ENCODE measurements at regions not wholly inside any gene's neighbourhood (a gene's known extent, or its start where the extent isn't known, plus 50 kb on each side); places are given as distances from the start of the nearest gene placed in this dataset.
A peak's percentile ranks its signal among the peaks of the same experiment; 100 is the strongest.
"Not testable (repeated sequence)": the region's sequence is repeated elsewhere in the genome, so short reads cannot be mapped to it uniquely, and the experiment has no call there.

DNA sequence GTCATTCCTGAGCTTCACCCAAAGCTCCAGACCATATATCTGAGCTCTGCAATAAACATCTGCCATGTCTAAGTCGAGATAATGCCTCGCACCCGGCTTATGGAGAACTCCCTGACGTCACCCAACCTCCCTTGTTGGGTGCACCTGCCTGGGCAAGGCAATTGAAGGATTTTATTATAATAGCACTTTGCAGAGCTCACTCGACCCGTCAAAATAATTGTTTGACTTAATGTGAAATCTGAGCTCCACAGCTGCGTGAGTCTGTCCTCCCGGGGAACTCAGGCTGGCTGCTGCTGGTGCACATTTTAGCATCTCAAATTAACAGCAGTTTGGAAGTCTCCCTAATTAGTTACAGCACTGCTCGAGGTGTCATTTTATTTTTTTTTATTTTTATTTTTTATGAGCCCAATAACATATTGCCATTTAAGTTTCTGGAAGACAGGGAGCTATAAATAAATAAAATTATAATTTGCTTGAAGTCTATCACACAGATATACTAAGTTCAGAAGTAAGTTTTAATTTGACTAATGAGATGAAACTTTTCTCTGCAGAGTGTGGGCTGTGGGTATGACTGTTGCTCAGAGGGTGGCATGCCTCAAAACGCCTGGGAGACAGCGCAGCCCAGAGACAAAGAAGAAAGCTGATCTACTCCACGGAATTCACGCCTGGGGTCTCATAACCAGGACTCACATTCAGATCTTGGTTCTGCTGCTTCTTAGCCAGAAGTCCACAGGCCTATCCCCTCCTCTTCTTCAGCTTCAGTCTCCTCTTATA lies 401.4 kb upstream of the C16orf82 start:
- DNase-seq = peak; percentile 94

DNA sequence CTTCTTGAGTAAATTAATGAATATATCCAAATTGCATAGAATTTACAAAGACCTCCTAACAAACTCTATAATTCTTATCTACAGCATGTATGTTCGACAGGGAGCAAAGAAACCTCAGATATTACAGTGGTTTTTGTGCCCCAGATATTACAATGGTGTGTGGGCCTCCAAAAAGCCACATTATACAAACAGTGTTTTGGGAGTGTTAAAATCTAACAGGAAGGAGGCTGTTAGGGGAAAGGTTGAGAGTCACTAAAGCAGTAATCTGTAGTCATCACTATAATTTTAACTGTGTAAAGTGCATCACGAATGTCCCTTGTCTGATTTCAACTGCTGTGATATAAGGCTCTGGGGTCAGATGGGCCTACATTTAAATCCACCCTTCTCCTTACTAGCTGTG lies 400.2 kb upstream of the C16orf82 start:
- DNase-seq = no peak

DNA sequence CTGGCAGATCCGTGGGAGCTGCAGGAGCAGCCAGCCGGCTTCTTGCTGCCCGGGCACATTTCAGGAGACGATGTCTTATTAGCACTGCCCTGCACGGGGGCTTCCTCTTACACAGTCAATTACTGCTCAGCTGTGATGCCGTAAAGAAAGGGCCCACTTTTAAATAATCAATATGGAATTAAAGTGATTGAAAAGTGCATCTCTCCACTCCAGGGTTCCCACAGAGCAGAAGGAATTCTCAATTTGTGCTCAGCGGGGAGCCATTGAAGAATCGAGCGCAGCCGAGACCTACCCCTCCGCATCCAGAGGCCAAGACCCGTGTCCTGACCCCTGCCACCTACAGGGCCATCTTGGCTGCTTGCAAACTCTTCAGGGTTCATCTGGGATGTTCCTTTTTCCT lies 399.4 kb upstream of the C16orf82 start:
- no peak for DNase-seq

DNA sequence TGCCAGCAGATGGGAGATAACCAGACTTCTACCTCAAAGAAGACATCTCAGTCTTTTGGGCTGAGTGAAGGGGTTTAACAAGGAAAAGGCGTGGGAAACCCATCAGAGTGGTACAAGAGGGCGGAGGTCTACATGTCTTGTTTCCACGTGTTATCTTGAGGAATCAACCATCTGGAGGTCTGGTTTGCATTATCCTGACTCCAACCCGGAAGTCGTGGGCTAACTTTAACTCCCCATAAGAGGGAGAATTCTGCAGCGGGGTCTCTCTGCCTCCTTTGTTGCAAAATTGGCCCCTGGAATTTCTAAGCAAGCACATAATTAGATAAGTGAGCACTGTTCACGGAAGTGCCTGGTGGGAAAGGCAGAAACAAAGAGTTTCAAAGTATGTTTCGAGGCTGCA lies 398.7 kb upstream of the C16orf82 start:
- no peak for DNase-seq

DNA sequence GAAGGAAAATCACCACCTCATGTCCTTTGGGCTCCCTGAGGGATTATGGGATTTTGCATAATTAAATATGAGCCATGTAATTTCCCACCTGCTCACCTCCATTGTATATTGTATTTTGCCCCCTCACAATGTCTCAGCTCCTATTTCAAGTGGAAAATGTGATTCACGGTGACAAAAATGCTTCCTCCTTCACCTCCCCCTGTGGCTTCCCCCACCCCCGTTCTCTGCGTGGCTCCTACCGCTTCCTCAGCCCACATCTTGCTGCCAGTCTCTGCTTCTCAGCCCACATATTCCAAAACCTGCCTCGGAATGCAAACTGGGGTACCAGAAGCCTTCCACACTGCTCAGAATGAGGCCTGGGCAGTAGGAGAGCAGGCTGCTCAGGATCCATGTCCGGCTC lies 394.5 kb upstream of the C16orf82 start:
- DNase-seq = no peak

DNA sequence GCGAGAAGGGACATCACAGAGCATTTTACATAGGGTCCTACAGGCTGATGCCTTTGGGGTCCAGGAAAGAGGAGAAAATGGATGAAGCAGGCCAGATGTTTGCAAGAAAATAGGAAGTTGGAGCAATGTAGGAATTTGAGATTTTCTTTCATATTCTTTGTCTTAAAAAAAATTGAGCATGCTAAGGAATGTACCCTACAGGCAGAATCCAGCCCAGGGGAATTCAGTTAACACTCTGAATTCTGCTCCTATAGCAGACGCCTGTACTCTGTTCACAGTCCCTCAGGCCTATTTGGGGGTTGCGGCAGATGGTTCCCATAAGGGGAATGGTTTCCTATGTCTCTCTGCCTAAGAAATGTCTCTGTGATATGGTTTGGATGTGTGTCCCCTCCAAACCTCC lies 393.7 kb upstream of the C16orf82 start:
- no peak for DNase-seq

DNA sequence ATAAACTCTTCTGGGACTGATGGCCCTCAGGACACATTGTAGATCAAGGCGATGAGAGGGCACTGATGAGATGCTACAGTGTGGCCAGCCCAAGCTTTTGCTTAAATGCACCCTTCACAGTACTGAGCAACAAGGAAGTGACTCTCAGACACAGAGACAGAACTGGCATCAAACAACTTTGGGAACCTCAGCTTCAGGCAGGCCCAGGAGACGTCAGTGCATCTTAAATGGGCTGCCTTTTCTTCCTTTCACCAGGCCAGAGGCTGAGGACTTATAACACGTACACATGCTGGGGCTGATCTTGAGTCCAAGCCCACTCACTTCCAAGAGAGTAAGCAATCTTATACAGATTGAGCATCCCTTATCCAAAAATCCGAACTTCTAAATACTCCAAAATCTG lies 386.1 kb upstream of the C16orf82 start:
- no peak for DNase-seq

DNA sequence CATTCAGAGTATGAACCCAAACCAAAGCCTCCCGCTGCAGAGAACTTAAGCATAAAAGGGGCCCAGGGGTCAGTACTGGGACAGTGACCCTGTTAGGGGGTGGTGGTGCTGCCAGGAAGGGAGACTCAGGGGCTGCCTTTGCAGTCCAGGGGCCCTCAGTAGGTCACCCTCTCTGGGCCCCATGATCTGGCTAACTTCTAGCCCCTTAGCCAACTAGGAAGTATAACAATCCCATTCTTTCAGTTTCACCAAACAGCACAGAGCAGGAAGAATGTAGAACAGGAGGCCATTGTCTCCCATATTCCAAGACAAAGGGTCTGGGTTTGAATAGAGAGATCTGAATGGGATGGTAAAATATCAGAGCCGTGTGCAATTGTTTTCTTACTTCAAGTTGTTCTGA lies 378.6 kb upstream of the C16orf82 start:
- DNase-seq = no peak

DNA sequence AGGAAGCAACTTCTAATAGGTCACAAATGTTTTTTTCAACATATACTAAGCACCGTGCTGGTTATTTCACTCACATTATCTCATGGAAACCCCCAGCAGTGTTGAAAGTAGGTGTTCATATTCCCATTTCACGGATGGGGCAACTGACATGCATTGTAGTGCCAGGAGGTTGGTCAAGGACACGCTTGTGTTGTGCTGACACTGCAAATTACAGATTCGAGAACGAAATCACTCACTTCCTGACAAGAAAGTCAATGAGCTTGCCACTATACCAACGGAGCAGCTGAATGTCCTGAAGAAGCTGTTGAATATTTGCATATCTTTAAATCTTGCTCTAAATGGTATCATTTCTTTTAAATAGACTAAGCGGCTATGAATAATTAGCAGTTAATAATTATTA lies 378.0 kb upstream of the C16orf82 start:
- no peak for DNase-seq

DNA sequence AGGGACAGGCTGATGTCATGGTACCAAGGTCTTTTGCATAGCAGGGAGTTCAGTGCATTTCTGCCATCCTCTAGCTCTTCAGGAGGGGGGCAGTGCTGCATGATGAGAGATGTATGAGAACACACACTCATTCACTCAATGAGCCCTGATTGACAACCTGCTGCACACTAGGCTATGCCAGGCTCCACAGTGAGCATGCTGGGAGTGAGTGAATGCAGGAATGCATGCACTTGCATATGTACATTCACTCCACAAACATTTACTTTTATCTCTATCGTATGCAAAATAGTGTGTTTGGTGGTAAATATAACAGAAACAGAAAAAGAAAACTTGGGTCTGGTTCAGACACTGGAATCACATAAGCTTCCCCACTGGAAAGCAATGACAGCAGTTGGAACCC lies 374.1 kb upstream of the C16orf82 start:
- DNase-seq = no peak

DNA sequence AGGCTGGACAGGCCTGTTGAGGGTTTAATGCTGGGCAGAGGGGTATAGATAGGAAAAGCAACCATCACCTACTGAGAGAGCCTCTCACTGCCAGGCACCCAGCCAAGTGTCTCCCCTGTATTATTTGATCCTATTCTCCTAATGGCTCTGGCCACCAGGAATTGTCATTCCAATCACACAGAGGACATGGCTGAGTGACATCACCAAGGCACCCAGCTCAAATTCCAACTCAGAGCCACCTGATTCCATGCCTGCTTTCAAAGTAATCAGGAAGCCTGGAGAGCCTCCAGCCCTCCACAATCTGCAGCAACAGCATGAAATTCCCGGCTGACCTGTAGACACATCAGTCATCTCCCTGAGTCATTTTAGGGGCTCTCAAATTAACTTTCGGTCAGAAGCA lies 368.9 kb upstream of the C16orf82 start:
- no peak for DNase-seq

DNA sequence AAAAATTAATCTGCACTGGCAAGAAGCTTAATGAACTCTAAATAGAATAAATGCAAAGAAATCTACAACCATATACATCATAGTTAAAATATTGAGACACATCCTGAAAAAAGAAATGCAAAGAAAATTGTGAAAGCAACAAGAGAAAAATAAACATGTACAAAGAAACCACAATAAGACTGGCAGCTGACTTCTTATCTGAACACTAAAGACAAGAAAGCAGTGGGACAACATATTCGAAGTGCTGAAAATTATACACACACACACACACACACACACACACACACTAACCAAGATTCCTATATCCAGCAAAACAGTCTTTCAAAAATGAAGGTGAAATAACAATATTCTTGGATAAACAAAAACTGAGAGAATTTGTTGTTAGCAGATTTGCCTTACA lies 366.5 kb upstream of the C16orf82 start:
- no peak for DNase-seq

DNA sequence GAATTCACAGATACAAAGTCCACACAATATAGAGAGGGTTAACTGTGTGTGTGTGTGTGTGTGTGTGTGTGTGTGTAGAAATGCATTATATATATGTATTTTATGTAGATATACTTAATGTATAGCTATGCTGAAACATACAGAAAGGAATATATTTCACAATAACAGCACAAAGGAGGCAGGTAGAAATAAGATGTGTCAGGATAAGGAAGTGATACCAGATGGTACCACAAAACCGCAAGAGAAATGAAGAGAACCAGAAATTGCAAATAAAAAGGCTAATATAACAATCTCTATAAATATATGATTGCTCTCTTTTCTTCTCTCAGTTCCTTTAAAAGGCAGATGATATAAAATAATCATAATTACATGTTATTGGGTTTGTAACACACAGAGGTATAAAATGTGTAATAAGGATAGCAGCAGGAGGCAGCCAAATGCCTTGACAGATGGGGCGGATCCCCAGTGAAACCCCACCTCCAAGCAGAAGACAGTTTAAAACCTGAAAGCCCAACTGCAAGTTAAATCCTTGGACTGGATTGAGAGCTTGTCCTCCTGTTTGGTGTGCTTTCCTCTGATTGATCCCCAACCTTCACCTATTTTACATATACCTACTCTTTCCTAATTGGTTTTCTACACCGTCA lies 365.4 kb upstream of the C16orf82 start:
- DNase-seq = no peak

DNA sequence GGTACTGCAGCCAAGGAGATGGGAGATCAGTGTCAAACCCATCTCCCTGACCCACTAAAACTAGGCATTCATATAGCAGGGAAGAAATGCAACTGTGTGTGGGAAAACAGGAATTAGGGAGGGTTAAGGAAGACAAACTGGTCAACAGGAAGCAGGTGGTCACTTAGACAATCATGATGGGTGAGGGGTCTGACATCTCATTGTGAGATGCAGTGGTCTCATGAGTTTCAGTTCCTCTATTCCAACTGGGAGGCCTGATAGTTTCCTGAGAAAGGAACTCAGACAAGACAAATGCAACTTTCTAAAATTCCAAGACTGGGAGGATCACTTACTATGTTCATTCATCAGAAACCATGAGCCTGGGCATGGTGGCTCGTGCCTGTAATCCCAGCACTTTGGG lies 361.4 kb upstream of the C16orf82 start:
- no peak for DNase-seq

DNA sequence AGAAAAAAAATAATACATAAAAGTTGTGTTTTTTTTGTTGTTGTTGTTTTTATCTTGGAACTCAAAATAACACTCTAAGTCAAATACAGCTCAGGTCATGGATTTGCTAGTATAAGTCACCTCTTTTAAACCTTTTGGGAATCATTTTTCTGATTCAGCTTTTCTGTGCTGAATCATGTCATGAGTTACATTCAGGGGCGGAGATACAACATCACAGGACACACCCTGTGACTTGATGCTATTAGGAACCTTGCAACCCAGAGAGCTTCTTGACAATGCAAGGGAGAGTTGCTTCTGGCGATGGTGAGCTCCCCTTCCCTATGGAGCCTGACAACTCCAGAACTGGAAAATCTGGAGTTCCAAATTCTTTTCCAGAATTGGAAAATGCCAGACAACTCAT lies 358.3 kb upstream of the C16orf82 start:
- no peak for DNase-seq

DNA sequence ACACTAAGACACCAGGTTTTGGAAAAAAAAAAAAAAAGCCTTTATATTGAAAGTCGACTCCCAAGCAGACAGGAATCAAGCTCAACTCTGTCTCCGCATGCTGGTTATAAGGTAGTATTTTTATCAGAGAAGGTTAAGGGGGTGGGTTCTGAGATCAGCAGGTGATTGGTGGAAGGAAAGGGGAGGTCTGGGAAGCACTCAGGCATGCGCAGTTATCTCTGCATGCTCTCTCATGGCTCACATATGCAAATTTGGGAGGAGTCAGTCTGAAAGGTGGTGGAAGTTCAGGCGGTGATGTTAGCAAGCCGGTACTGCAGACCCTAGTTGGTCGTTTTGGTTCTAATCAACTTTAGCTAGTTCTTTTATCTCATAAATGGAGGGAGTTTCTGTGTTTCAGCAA lies 357.6 kb upstream of the C16orf82 start:
- no peak for DNase-seq

DNA sequence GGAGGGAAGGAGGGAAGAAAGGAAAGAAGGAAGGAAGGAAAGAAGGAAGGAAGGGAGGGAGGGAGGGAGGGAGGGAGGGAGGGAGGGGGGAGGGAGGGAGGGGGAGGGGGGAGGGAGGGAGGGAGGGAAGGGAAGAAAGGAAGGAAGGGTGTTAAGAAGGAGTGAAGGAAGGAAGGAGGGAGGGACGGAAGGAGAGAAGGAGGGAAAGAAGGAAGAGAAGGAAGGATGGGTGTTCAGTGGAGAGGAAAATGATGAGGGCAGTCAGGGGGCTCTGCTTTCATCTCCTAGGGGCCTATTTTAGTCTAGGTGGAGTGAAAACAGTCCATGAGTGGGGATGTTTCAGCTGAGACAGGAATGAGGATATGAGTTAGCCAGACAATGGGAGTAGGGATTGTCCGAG lies 357.0 kb upstream of the C16orf82 start:
- no peak for DNase-seq

DNA sequence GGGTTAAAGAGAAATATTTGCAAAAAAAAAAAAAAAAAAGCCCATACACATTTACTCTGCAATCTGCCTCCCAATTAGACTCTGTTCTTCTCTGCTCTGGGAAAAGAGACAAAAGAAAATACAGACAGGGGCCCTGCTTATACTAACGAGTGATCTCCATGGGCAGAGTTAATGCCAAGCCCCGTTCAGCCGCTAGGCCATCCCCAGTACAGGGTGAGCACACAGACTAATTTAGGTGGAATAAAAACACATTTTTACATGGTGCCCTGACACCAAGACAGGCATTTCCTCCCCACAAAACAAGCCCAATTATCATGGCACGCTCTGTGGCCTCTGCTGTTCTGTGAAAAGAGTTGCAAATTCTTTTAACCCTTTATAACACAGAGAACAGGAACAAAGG lies 356.3 kb upstream of the C16orf82 start:
- DNase-seq = no peak

DNA sequence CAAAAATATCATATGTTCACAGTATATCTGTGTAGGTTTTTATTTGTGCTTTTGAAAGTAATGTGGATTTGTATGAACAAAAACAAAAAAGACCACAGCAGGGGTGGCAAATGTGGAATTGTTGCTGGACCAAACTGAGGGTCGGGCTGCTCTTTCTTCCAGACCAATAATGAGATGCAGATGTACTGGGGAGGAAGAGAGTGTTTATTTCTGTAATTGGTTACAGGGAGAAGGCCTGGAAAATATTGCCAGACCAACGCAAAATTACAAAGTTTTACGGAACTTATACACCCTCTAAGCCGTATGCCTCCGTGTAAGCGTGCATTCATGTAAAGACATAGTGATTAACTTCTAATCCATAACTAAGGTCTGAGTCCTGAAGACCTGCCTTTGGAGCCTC lies 353.9 kb upstream of the C16orf82 start:
- DNase-seq = no peak

DNA sequence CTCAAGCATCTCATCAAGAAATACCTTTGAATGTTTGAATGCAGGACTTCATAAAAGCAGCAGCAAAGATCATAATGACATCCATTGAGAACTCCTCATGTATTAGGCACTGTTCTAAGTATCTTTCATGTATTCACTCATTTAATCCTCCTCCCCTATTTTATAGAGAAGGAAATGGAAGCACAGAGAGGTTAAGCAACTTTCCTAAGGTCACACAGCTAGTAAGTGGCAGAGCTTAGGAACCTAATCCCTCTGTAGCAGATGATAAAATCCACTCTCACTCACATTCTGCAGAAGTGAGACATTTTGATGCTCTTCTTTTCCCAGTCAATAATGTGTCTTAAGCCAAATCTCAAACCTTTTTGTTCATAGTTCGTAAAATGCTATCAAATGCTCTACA lies 350.8 kb upstream of the C16orf82 start:
- DNase-seq = no peak

DNA sequence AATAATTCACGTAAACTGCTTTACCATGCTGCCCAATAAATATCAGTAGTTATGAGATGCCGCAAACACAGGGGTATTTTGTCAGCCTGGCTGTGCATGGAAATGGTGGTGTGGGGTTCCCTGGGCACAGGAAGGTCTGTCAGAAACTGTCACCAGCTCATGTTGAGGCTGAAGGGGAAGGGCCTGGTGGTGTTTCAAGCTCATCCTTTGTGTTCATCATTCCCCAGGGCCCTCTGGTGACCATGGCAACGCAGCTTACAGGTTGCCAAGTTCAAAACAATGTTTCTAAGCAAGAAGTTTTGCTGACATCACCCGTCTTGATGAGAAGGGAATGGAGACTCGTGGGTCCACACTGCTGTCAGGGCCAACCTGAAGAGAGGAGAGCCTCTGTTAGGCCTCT lies 348.9 kb upstream of the C16orf82 start:
- DNase-seq = peak; percentile 55

DNA sequence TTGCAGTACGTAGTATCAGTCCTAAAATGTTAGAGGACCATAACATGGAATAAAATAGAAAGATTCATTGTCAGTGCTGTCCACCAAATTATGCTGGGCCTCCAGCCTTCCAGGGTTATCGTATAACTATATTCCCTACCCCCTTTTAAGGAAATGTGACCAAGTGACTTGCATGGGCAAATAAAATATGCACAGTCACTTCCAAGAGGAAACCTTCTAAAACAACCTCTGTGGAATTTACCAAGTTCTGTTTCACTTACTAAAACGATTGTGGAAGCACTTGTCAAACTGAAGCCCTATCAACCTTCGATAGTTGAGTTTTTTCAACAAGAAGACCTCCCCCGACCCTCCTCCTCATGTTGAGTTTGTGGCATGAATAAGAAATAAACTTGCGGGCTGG lies 345.4 kb upstream of the C16orf82 start:
- no peak for DNase-seq

DNA sequence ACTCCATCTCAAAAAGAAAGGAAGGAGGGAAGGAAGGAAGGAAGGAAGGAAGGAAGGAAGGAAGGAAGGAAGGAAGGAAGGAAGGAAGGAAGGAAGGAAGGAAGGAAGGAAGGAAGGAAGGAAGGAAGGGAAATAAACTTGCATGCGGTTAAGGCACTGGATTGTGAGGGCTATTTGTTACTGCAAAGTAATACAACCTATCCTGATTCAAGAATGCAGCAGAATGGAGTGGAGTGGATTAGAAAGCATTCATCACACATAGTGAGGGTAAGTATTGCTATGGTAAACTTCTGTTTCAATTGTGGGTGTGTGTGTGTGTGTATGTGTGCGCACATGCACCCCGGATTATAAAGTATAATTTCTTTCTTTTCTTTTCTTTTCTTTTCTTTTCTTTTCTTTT lies 344.8 kb upstream of the C16orf82 start:
- not testable (repeated sequence) for DNase-seq

DNA sequence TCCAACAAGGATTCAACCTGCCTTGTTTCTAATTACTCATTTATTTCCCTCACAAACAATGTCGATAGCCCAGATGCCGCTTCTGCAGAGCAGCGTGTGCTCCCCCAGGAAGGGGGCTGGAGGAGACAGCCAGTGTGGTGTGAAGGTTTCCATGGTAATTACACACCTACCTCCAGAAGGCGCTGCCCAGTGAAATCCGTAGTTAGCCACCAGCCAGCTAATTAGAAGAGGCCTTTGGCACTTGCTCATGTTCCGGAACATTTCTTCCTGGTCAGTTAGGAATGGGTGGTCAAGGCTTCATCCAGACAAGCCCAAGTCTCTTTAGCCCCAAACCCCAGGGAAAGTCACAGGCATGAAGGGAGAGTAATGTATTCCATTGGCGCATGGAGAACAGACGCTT lies 342.5 kb upstream of the C16orf82 start:
- no peak for DNase-seq

DNA sequence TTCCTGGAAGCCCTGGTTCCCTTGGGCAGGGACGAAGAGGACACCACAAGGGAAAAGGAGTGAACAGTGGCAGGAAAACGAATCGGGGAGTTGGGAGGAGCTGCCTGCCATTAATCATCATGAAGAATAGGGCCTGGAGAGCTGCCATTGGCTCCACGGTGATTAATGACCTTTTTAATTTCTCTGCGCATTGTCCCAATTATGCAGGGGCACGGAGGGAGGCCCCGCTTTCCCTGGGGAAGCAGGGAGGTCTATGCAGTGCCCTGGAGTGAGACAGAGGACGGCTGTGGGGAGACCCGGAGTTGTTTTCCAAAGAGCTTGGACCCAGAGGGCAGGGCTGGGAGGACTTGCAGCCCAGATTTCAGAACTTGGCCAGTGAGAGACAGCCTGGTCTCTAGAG lies 338.9 kb upstream of the C16orf82 start:
- DNase-seq = no peak

All from NCI-H2171 treated with DMSO at 0.1 percent for 48 hours (cell line).